IMR-90 (cell line): ENCODE measurements at regions not wholly inside any gene's neighbourhood (a gene's known extent, or its start where the extent isn't known, plus 50 kb on each side); places are given as distances from the start of the nearest gene placed in this dataset.

Experiments used
- ATAC-seq: fragments of 200-7000 bp; cut with Tn5 transposase; 2 replicates; pipeline ENCODE4 v1.9.1; 2020; ENCODE audit warnings: low read depth, mild to moderate bottlenecking, moderate library complexity
- BruUV-seq: library from RNA; stranded (reverse); fragments of 400-500 nt; replicated peaks from 2 replicates; lab custom pipeline; 2021; lab: Mats Ljungman, UMichigan
- CTCF ChIA-PET: fragments of 300-600 bp; formaldehyde crosslinking; extraction: SDS; loops from one replicate; lab custom pipeline; 2021; ENCODE audit warnings: antibody characterized with exemption; lab: Yijun Ruan, JAX
- POLR2A ChIA-PET: fragments of 300-600 bp; sonication (Branson Sonifier 250); formaldehyde crosslinking; loops from one replicate; lab custom pipeline; 2022; ENCODE audit warnings: antibody characterized with exemption; ENCODE audit not compliant: unreplicated experiment; lab: Charles Lee
- DNase-seq: peaks from one replicate; pipeline ENCODE4 v3.0.0; 2013
- H2AFZ ChIP-seq: replicated peaks from 2 replicates; pipeline ENCODE3; 2013; ENCODE audit warnings: low read length, mild to moderate bottlenecking; ENCODE audit not compliant: poor library complexity
- H2AK5ac ChIP-seq: 2 replicates; pipeline ENCODE4 v1.6.1; 2013; ENCODE audit warnings: low read depth, low read length, inconsistent platforms
- H2AK9ac ChIP-seq: replicated peaks from 2 replicates; pipeline ENCODE3; 2013; ENCODE audit warnings: mild to moderate bottlenecking, low read depth, low read length, moderate library complexity; ENCODE audit not compliant: poor library complexity
- H2BK120ac ChIP-seq: 2 replicates; pipeline ENCODE4 v1.6.1; 2013; ENCODE audit warnings: low read depth, low read length, inconsistent platforms
- H2BK15ac ChIP-seq: 3 replicates; pipeline ENCODE4 v1.6.1; 2013; ENCODE audit warnings: low read depth, low read length, inconsistent platforms
- H2BK20ac ChIP-seq: 2 replicates; pipeline ENCODE4 v1.6.1; 2013; ENCODE audit warnings: low read depth, mild to moderate bottlenecking, inconsistent platforms, low read length, moderate library complexity
- H2BK5ac ChIP-seq: 2 replicates; pipeline ENCODE4 v1.6.1; 2013; ENCODE audit warnings: mild to moderate bottlenecking, low read depth, low read length, inconsistent platforms; ENCODE audit not compliant: poor library complexity, severe bottlenecking
- H3K14ac ChIP-seq: replicated peaks from 2 replicates; pipeline ENCODE4 v1.6.1; 2013; ENCODE audit warnings: low read depth, low read length, inconsistent platforms
- H3K18ac ChIP-seq: 2 replicates; pipeline ENCODE4 v1.6.1; 2013; ENCODE audit warnings: low read depth, low read length, control low read depth
- H3K23ac ChIP-seq: 2 replicates; pipeline ENCODE4 v1.6.1; 2013; ENCODE audit warnings: low read depth, low read length, inconsistent platforms
- H3K27ac ChIP-seq: 2 replicates; pipeline ENCODE4 v1.5.1; 2013; ENCODE audit warnings: mild to moderate bottlenecking, control low read depth, low read length; ENCODE audit not compliant: insufficient read depth
- H3K27me3 ChIP-seq: 2 replicates; pipeline ENCODE4 v1.6.1; 2013; ENCODE audit warnings: low read length; ENCODE audit not compliant: control insufficient read depth, insufficient read depth
- H3K36me3 ChIP-seq: 2 replicates; pipeline ENCODE4 v1.6.1; 2013; ENCODE audit warnings: low read length, mixed read lengths; ENCODE audit not compliant: control insufficient read depth, insufficient read depth
- H3K4ac ChIP-seq: 2 replicates; pipeline ENCODE4 v1.6.1; 2013; ENCODE audit warnings: low read depth, low read length, inconsistent platforms
- H3K4me1 ChIP-seq: 2 replicates; pipeline ENCODE4 v1.6.1; 2013; ENCODE audit warnings: low read length, mixed read lengths; ENCODE audit not compliant: control insufficient read depth, insufficient read depth
- H3K4me2 ChIP-seq: 2 replicates; pipeline ENCODE4 v1.6.1; 2013; ENCODE audit warnings: low read depth, mild to moderate bottlenecking, control low read depth, low read length, moderate library complexity
- H3K4me3 ChIP-seq: 2 replicates; pipeline ENCODE4 v1.5.1; 2013; ENCODE audit warnings: low read depth, mild to moderate bottlenecking, control low read depth, low read length, moderate library complexity; ENCODE audit not compliant: insufficient read depth
- H3K56ac ChIP-seq: 2 replicates; pipeline ENCODE4 v1.6.1; 2013; ENCODE audit warnings: low read length, inconsistent platforms; ENCODE audit not compliant: insufficient read depth; ENCODE audit errors: extremely low read depth
- H3K79me1 ChIP-seq, 2 experiments: 2 replicates each; pipeline ENCODE4 v1.6.1; 2013; ENCODE audit warnings: low read length in 2 of 2, inconsistent platforms in 1 of 2, low read depth in 1 of 2
- H3K9ac ChIP-seq: 2 replicates; pipeline ENCODE4 v1.6.1; 2013; ENCODE audit warnings: low read depth, low read length, control low read depth
- H3K9me1 ChIP-seq: 2 replicates; pipeline ENCODE4 v1.6.1; 2013; ENCODE audit warnings: low read length, inconsistent platforms; ENCODE audit not compliant: insufficient read depth
- H3K9me3 ChIP-seq: 2 replicates; pipeline ENCODE4 v1.6.1; 2013; ENCODE audit warnings: low read length; ENCODE audit not compliant: control insufficient read depth, insufficient read depth
- H4K20me1 ChIP-seq: 2 replicates; pipeline ENCODE4 v1.6.1; 2013; ENCODE audit warnings: low read length, inconsistent platforms; ENCODE audit not compliant: insufficient read depth
- H4K5ac ChIP-seq: 2 replicates; pipeline ENCODE4 v1.6.1; 2013; ENCODE audit warnings: mild to moderate bottlenecking, low read depth, low read length, control low read depth
- H4K8ac ChIP-seq, 2 experiments: 2 replicates each; pipeline ENCODE4 v1.6.1; 2013; ENCODE audit warnings: low read depth in 2 of 2, low read length in 2 of 2, control low read depth in 1 of 2, inconsistent platforms in 1 of 2
- H4K91ac ChIP-seq: 2 replicates; pipeline ENCODE4 v1.6.1; 2013; ENCODE audit warnings: low read depth, low read length, inconsistent platforms; ENCODE audit not compliant: insufficient read depth
- BHLHE40 ChIP-seq: fragments of 150-350 bp; IDR thresholded peaks from 2 replicates; pipeline ENCODE4 v1.6.1; 2016; ENCODE audit warnings: mild to moderate bottlenecking, low read depth, low read length
- CHD1 ChIP-seq: IDR thresholded peaks from 2 replicates; pipeline ENCODE4 v1.6.1; 2012; ENCODE audit warnings: low read depth, low read length, improper control_type of control experiment
- FOS ChIP-seq: fragments of 150-350 bp; IDR thresholded peaks from 2 replicates; pipeline ENCODE4 v1.6.1; 2016; ENCODE audit warnings: low read depth, low read length
- MAFK ChIP-seq: IDR thresholded peaks from 2 replicates; pipeline ENCODE4 v1.6.1; 2012; ENCODE audit warnings: low read depth, low read length, improper control_type of control experiment
- MAZ ChIP-seq: IDR thresholded peaks from 2 replicates; pipeline ENCODE4 v1.6.1; 2012; ENCODE audit warnings: low read depth, mild to moderate bottlenecking, low read length, improper control_type of control experiment, moderate library complexity, borderline replicate concordance
- MXI1 ChIP-seq: IDR thresholded peaks from 2 replicates; pipeline ENCODE4 v1.6.1; 2012; ENCODE audit warnings: low read depth, mild to moderate bottlenecking, low read length, moderate library complexity, borderline replicate concordance
- RAD21 ChIP-seq: IDR thresholded peaks from 2 replicates; pipeline ENCODE4 v1.6.1; 2012; ENCODE audit warnings: low read length, improper control_type of control experiment
- RCOR1 ChIP-seq: IDR thresholded peaks from 2 replicates; pipeline ENCODE4 v1.6.1; 2012; ENCODE audit warnings: mild to moderate bottlenecking, low read length, improper control_type of control experiment; ENCODE audit not compliant: insufficient replicate concordance
- SMC3 ChIP-seq: fragments of 150-350 bp; IDR thresholded peaks from 2 replicates; pipeline ENCODE4 v1.6.1; 2016; ENCODE audit warnings: low read depth, mild to moderate bottlenecking, antibody characterized with exemption, low read length, moderate library complexity
- WGBS, 2 experiments: methylation state at CpG; one replicate each; pipeline versions ENCODE4 v1.1.5 to v1.1.7; 2013; ENCODE audit warnings: missing lambda C conversion rate in 2 of 2; ENCODE audit not compliant: insufficient read length in 1 of 2; ENCODE audit errors: extremely low coverage in 2 of 2; 5-methylcytosine and 5-hydroxymethylcytosine counted together
- dilution Hi-C: fragments of 300-500 bp; cut with HindIII; formaldehyde crosslinking; loops from one replicate; pipeline ENCODE4 v1.14.3; 2018; ENCODE audit warnings: low sequenced_read_pairs; ENCODE audit not compliant: unreplicated experiment
- in situ Hi-C: fragments of 300-500 bp; cut with MboI; formaldehyde crosslinking; loops from 3 replicates; pipeline ENCODE4 v1.14.3; 2019; ENCODE audit warnings: low sequenced_read_pairs, inconsistent platforms, mixed read lengths
- intact Hi-C: fragments of 100-400 bp; cut with micrococcal nuclease; formaldehyde crosslinking; loops from 2 replicates; pipeline ENCODE4 v1.10.0; 2022

DNA sequence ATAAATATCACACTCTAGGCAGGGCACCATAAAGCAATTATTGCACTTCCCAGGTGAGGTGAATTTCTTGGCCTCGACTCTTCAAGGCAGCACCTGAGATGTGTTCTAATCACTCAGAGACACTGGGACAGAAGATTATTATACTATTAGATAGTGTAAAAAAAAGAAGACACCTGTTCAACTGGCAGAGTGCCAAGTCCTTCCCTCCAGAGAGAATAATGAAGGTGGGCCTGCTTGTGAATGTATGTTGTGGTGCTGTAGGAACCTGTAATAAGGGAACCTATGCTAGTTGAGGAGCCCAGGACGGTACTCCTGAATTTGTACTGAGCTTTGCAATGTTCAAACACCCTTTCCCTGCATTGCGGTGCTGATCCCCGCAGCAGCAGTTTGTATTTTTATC lies 107.5 kb downstream of the NXPE2 start:
- in situ Hi-C loops, result no loop called here

More for the DNA sequence above, 107.5 kb downstream of the NXPE2 start:
- intact Hi-C loops, result no loop called here
- ChIA-PET POLR2A (no interaction called here), CTCF (no interaction called here)
- WGBS, 2 experiments, result no CpG with 5 or more reads among the region's 4 CpGs
- Histone ChIP-seq H2BK15ac (no peak overlapping the region), H3K4ac (no peak overlapping the region), H4K8ac (no peak overlapping the region), H2AFZ (no peak overlapping the region), H3K27ac (no peak overlapping the region), H2BK120ac (no peak overlapping the region), H3K9me1 (no peaks in the 10 kb centered on the region), H3K9ac (no peak overlapping the region), H3K56ac (no peak overlapping the region), H3K4me2 (no peak overlapping the region), H3K4me3 (no peak overlapping the region), H3K9me3 (no peaks in the 10 kb centered on the region), H3K4me1 (no peaks in the 10 kb centered on the region), H3K79me1 (no peaks in the 10 kb centered on the region), H4K91ac (no peak overlapping the region), H4K20me1 (no peaks in the 10 kb centered on the region), H2BK20ac (no peak overlapping the region), H2BK5ac (no peak overlapping the region), H3K14ac (no peak overlapping the region), H3K36me3 (no peaks in the 10 kb centered on the region), H2AK5ac (no peak overlapping the region), H4K5ac (no peak overlapping the region), H3K27me3 (no peaks in the 10 kb centered on the region), H2AK9ac (no peak overlapping the region), H3K23ac (no peak overlapping the region), H3K18ac (no peak overlapping the region)
- no peak for TF ChIP-seq RCOR1
- no peak for TF ChIP-seq SMC3
- no peak for TF ChIP-seq MXI1
- TF ChIP-seq CHD1, result no peak
- TF ChIP-seq MAFK, result no peak
- no peak for TF ChIP-seq RAD21
- no peak for TF ChIP-seq MAZ
- no peak for TF ChIP-seq FOS
- TF ChIP-seq BHLHE40, result no peak
- dilution Hi-C loops, result no loop called here
- ATAC-seq, result no peak
- BruUV-seq, result no TSS peak
- no peak for DNase-seq
